ENCODE measurements at regions not wholly inside any gene's neighbourhood (a gene's known extent, or its start where the extent isn't known, plus 50 kb on each side); places are given as distances from the start of the nearest gene placed in this dataset.

- WGBS, 2 experiments (ENCODE audit: extremely low coverage in 1 of 2, insufficient coverage in 1 of 2, insufficient read length in 1 of 2, insufficient replicate concordance in 2 of 2, low coverage in 1 of 2, low lambda C conversion rate in 2 of 2, missing lambda C conversion rate in 1 of 2), result 82% methylated on average over 6 of the region's 6 CpGs; no CpG with 5 or more reads in 1 of the 2 experiments
- Histone ChIP-seq H3K27me3 (replicated peaks in 1 of 4; ENCODE audit: control insufficient read depth in 3 of 4, extremely low read depth in 1 of 4, insufficient read depth in 3 of 4, low read length in 3 of 4) (peaks cover 0 to 27% (median 10%) of the 10 kb centered on the region in 4 experiments; a peak in 5 of 7 replicates), H2BK120ac (replicated peaks; ENCODE audit: low read depth, low read length) (no peak overlapping the region), H3K14ac (ENCODE audit: insufficient read length) (no peak overlapping the region), H3K9me3 (ENCODE audit: insufficient read depth in 2 of 2, low read depth in 1 of 2, low read length in 1 of 2) (no peaks in the 10 kb centered on the region), H3K9ac (replicated peaks in 1 of 4; ENCODE audit: extremely low read depth in 1 of 4, low read depth in 3 of 4, low read length in 3 of 4) (no peak overlapping the region), H3K18ac (ENCODE audit: extremely low read depth, low read length) (no peak overlapping the region), H3K56ac (replicated peaks; ENCODE audit: insufficient read length, low read depth, low read length) (no peak overlapping the region), H2BK12ac (ENCODE audit: low read depth, low read length) (no peak overlapping the region), H2AFZ (ENCODE audit: low read length) (no peak overlapping the region), H4K20me1 (replicated peaks in 1 of 2; ENCODE audit: control insufficient read depth in 1 of 2, insufficient read depth in 2 of 2, low read length in 2 of 2) (peaks cover 0 to 10% of the 10 kb centered on the region in 2 experiments), H4K5ac (ENCODE audit: insufficient read length, low read depth, low read length) (no peak overlapping the region), H3K4me2 (ENCODE audit: insufficient read depth in 1 of 2, low read depth in 2 of 2, low read length in 2 of 2) (no peak overlapping the region), H3K36me3 (ENCODE audit: control insufficient read depth in 2 of 4, insufficient read depth in 4 of 4, low read length in 3 of 4) (no peaks in the 10 kb centered on the region), H4K91ac (replicated peaks; ENCODE audit: insufficient read length, low read length) (no peak overlapping the region), H4K8ac (ENCODE audit: extremely low read depth, insufficient read depth, low read length) (no peak overlapping the region; the same call in 1 of the 2 replicates), H3K23me2 (ENCODE audit: low read depth, low read length) (peaks cover 15% of the 10 kb centered on the region; the same call in 1 of the 2 replicates), H2BK15ac (ENCODE audit: low read length) (no peak overlapping the region), H3K79me2 (ENCODE audit: control insufficient read depth in 1 of 2, insufficient read depth in 2 of 2, low read length in 2 of 2) (no peaks in the 10 kb centered on the region), H3K79me1 (ENCODE audit: low read depth, low read length) (no peaks in the 10 kb centered on the region), H3K27ac (ENCODE audit: low read depth, low read length) (no peak overlapping the region), H2BK5ac (ENCODE audit: low read depth, low read length) (no peak overlapping the region), H3K4me1 (replicated peaks in 1 of 4; ENCODE audit: control insufficient read depth in 3 of 4, insufficient read depth in 4 of 4, low read length in 3 of 4) (peaks cover 0 to 3% (median under 1%) of the 10 kb centered on the region in 4 experiments; a peak in 2 of 7 replicates), H3K4ac (replicated peaks; ENCODE audit: insufficient read length, low read depth, low read length) (no peak overlapping the region), H2BK20ac (ENCODE audit: low read length) (no peak overlapping the region), H3K4me3 (ENCODE audit: extremely low read depth in 1 of 4, insufficient read depth in 2 of 4, low read depth in 3 of 4, low read length in 4 of 4) (no peak overlapping the region), H3K23ac (ENCODE audit: insufficient read length) (no peak overlapping the region), H2AK5ac (ENCODE audit: low read depth, low read length) (no peak overlapping the region)
- DNase-seq (ENCODE audit: low read depth in 1 of 2, low spot score in 2 of 2) (no peak), FAIRE-seq (no peak)
- ChIA-PET POLR2A (ENCODE audit: partially characterized antibody) (no interaction called here), CTCF (ENCODE audit: partially characterized antibody) (no interaction called here)
- TF ChIP-seq CHD7 (IDR thresholded peaks at IDR 0.05; ENCODE audit: insufficient replicate concordance, low read length), result no peak
Observed at GRCh38 chr4:8685831-8686230, 93.3 kb downstream of the CPZ start.

Measured in H1 (cell line).